K562 (cell line): ENCODE measurements at regions not wholly inside any gene's neighbourhood (a gene's known extent, or its start where the extent isn't known, plus 50 kb on each side); places are given as distances from the start of the nearest gene placed in this dataset.
A peak's percentile ranks its signal among the peaks of the same experiment; 100 is the strongest.

Experiments
- ATAC-seq: fragments of 200-7000 bp; cut with Tn5 transposase; 3 replicates; pipeline ENCODE4 v1.9.1; 2020; ENCODE audit warnings: moderate library complexity
- BruUV-seq: library from RNA; stranded (reverse); fragments of 400-500 nt; replicated peaks from 2 replicates; lab custom pipeline; 2021; lab: Mats Ljungman, UMichigan
- CTCF ChIA-PET: fragments of 300-600 bp; formaldehyde crosslinking; extraction: SDS; loops from one replicate; lab custom pipeline; 2021; ENCODE audit warnings: low intra/inter-chr PET ratio; lab: Yijun Ruan, JAX
- POLR2A ChIA-PET: fragments of 300-600, 350-650 bp; sonication (Branson Sonifier 250); formaldehyde crosslinking; extraction: SDS; loops from one replicate; lab custom pipeline; 2021; ENCODE audit warnings: antibody characterized with exemption, inconsistent platforms; lab: Yijun Ruan, JAX
- DNase-seq, 4 experiments: peaks; one replicate each; pipeline versions ENCODE4 v3.0.0 to v3.0.0-alpha.2; 2011 to 2018; ENCODE audit warnings: low spot score in 3 of 4, mixed read lengths in 3 of 4; ENCODE audit errors: extremely low read depth in 1 of 4
- FAIRE-seq: peaks from 2 replicates; lab custom pipeline; 2011; peaks lifted over from hg19 to GRCh38; lab: Jason Lieb, UNC
- H2AFZ ChIP-seq: 2 replicates; pipeline ENCODE4 v1.6.0; 2011; ENCODE audit warnings: low read depth, low read length, control low read depth, inconsistent platforms
- H3K27ac ChIP-seq: fragments of 200-600 bp; 3 replicates; pipeline ENCODE4 v1.8.0; 2011; ENCODE audit warnings: low read depth, mild to moderate bottlenecking, control low read depth, inconsistent platforms, low read length, moderate library complexity, mixed read lengths; ENCODE audit errors: extremely low read depth
- H3K27me3 ChIP-seq, 2 experiments: fragments of 300-600 bp in 1 of 2; 2 replicates in 1 of 2; 3 replicates in 1 of 2; pipeline versions ENCODE4 v1.6.0 to v1.8.0; 2011; ENCODE audit warnings: inconsistent platforms in 2 of 2, low read length in 2 of 2, mild to moderate bottlenecking in 1 of 2, mixed read lengths in 1 of 2, moderate library complexity in 1 of 2; ENCODE audit not compliant: control insufficient read depth in 2 of 2, insufficient read depth in 2 of 2
- H3K36me3 ChIP-seq: fragments of 300-600 bp; 3 replicates; pipeline ENCODE4 v1.8.0; 2011; ENCODE audit warnings: mild to moderate bottlenecking, low read length, inconsistent platforms; ENCODE audit not compliant: control insufficient read depth, insufficient read depth
- H3K4me1 ChIP-seq, 2 experiments: fragments of 200-600 bp in 1 of 2; replicated peaks in 1 of 2; 2 replicates in 1 of 2; 3 replicates in 1 of 2; pipeline versions ENCODE4 v1.5.1 to v1.8.0; 2011; ENCODE audit warnings: inconsistent platforms in 2 of 2, low read length in 2 of 2, mild to moderate bottlenecking in 1 of 2, mixed read lengths in 1 of 2, moderate library complexity in 1 of 2; ENCODE audit not compliant: control insufficient read depth in 2 of 2, insufficient read depth in 2 of 2
- H3K4me2 ChIP-seq: 2 replicates; pipeline ENCODE4 v1.6.1; 2011; ENCODE audit warnings: low read length, control low read depth, inconsistent platforms, mixed read lengths; ENCODE audit not compliant: insufficient read depth
- H3K4me3 ChIP-seq: fragments of 200-600 bp; sonication (generic), shearing (Covaris generic); 2 replicates; pipeline ENCODE4 v1.5.1; 2016; ENCODE audit warnings: control low read depth, inconsistent platforms
- H3K79me2 ChIP-seq: fragments of 200-600 bp; 3 replicates; pipeline ENCODE4 v1.8.0; 2011; ENCODE audit warnings: low read length, inconsistent platforms; ENCODE audit not compliant: control insufficient read depth, insufficient read depth
- H3K9ac ChIP-seq, 2 experiments: 2 replicates each; pipeline versions ENCODE4 v1.6.0 to v1.6.1; 2011; ENCODE audit warnings: low read depth in 2 of 2, low read length in 2 of 2, control low read depth in 1 of 2, inconsistent platforms in 1 of 2, mild to moderate bottlenecking in 1 of 2, mixed read lengths in 1 of 2; ENCODE audit not compliant: insufficient read depth in 1 of 2
- H3K9me1 ChIP-seq: one replicate; pipeline ENCODE4 v1.6.0; 2011; ENCODE audit warnings: inconsistent platforms, mild to moderate bottlenecking, low read length, moderate library complexity; ENCODE audit not compliant: control insufficient read depth, insufficient read depth
- H3K9me3 ChIP-seq: replicated peaks from 2 replicates; pipeline ENCODE4 v1.5.1; 2011; ENCODE audit warnings: low read depth, low read length, inconsistent platforms; ENCODE audit not compliant: control insufficient read depth, insufficient read depth
- H4K20me1 ChIP-seq: replicated peaks from 2 replicates; pipeline ENCODE4 v1.6.1; 2011; ENCODE audit warnings: low read length, inconsistent platforms, mixed read lengths; ENCODE audit not compliant: control insufficient read depth, insufficient read depth
- ARID1B ChIP-seq: fragments of 450-650 bp; IDR thresholded peaks from 2 replicates; pipeline ENCODE4 v1.6.1; 2016; ENCODE audit warnings: antibody characterized with exemption, mild to moderate bottlenecking, inconsistent platforms
- ETV5 ChIP-seq: sonication (generic); formaldehyde crosslinking; IDR thresholded peaks from 2 replicates; pipeline ENCODE4 v1.4.0; 2020; ENCODE audit warnings: low read depth, mild to moderate bottlenecking, missing genetic modification reagents
- FOXP1 ChIP-seq: sonication (generic); formaldehyde crosslinking; IDR thresholded peaks from 2 replicates; pipeline ENCODE4 v1.8.0; 2022; ENCODE audit warnings: mild to moderate bottlenecking, missing genetic modification reagents
- HDAC6 ChIP-seq: IDR thresholded peaks from 2 replicates; pipeline ENCODE4 v1.6.1; 2012; ENCODE audit warnings: low read depth, mild to moderate bottlenecking, control low read depth, inconsistent platforms, low read length, moderate library complexity
- L3MBTL2 ChIP-seq: fragments of 450-650 bp; IDR thresholded peaks from 2 replicates; pipeline ENCODE4 v1.6.1; 2016; ENCODE audit warnings: mild to moderate bottlenecking, moderate library complexity
- MAFK ChIP-seq: IDR thresholded peaks from 2 replicates; pipeline ENCODE4 v1.6.1; 2011; ENCODE audit warnings: low read length, improper control_type of control experiment
- MAZ ChIP-seq, 2 experiments: fragments of 450-650 bp in 1 of 2; sonication (generic) in 1 of 2; formaldehyde crosslinking; IDR thresholded peaks in 1 of 2; conservative IDR thresholded peaks in 1 of 2; 2 replicates each; pipeline versions ENCODE4 v1.4.0 to v1.5.0; 2020; ENCODE audit warnings: mild to moderate bottlenecking in 1 of 2, missing genetic modification reagents in 1 of 2
- TEAD2 ChIP-seq: fragments of 450-650 bp; IDR thresholded peaks from 2 replicates; pipeline ENCODE4 v1.6.1; 2016; ENCODE audit warnings: missing genetic modification characterization, control low read depth, missing compliant biosample characterization
- ZNF311 ChIP-seq: fragments of 250-450 bp; sonication (Bioruptor Pico); IDR thresholded peaks from 2 replicates; pipeline ENCODE4 v1.4.0; 2020; ENCODE audit warnings: mild to moderate bottlenecking, moderate library complexity
- WGBS: fragments of 100-300 bp; shearing (Covaris generic); methylation state at CpG from one replicate; pipeline ENCODE4 v1.1.6; 2016; ENCODE audit warnings: low coverage, mixed read lengths; ENCODE audit not compliant: insufficient coverage; ENCODE audit errors: missing lambda C conversion rate; 5-methylcytosine and 5-hydroxymethylcytosine counted together
- in situ Hi-C: fragments of 300-500 bp; cut with MboI; formaldehyde crosslinking; loops from 4 replicates; pipeline ENCODE4 v1.15.0; 2018; ENCODE audit warnings: inconsistent platforms, mixed read lengths
- intact Hi-C: fragments of 100-400 bp; cut with micrococcal nuclease; formaldehyde crosslinking; loops from 2 replicates; pipeline ENCODE4 v1.14.2; 2022
- TF ChIP-seq, protein P1 (sequence below): fragments of 450-650 bp; IDR thresholded peaks from 2 replicates; pipeline ENCODE4 v1.6.1; 2016; ENCODE audit warnings: antibody characterized with exemption
- TF ChIP-seq, protein P2 (sequence below): fragments of 450-650 bp; IDR thresholded peaks from 2 replicates; pipeline ENCODE4 v1.6.1; 2017; ENCODE audit warnings: antibody characterized with exemption, mild to moderate bottlenecking

DNA sequence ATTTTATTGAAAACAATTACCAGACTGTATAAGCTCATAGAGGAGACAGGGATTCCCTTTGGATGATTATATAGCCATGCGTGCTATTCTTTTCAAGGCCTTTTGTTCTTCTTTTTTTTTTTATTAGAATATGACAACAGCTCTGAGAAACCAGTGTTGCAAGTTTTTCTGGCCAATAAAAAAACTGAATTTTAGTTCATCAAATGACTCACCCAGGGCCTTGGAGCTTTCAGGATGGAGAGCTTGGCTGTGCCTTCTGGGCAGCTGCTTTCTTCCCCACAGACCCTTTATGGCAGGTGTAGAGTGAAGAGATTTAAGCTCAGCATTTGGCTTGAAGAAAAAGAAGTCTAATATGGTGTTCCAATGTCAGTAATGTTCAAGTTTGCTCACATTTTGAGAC is 497.9 kb upstream of the FANCL start:
- Histone ChIP-seq H3K4me1 (peaks cover 0 to 24% of the 10 kb centered on the region in 2 experiments; a peak in 4 of 5 replicates), H3K27ac (no peak overlapping the region), H3K4me3 (no peak overlapping the region), H2AFZ (no peak overlapping the region), H3K27me3 (no peaks in the 10 kb centered on the region), H3K9me3 (no peaks in the 10 kb centered on the region), H3K36me3 (no peaks in the 10 kb centered on the region), H3K4me2 (no peak overlapping the region), H3K9ac (no peak overlapping the region), H3K79me2 (no peaks in the 10 kb centered on the region), H3K9me1 (no peaks in the 10 kb centered on the region), H4K20me1 (no peaks in the 10 kb centered on the region)
- no peak for ATAC-seq
- in situ Hi-C loops, result no loop called here
- no peak for TF ChIP-seq ETV5 (CRISPR knock-in tag)
- no peak for TF ChIP-seq MAZ (CRISPR knock-in tag; conservative IDR thresholded peaks at IDR 0.05 in 1 of 2, IDR thresholded peaks at IDR 0.05 in 1 of 2)
- no peak for TF ChIP-seq HDAC6
- no peak for TF ChIP-seq ZNF311 (CRISPR knock-in tag)
- TF ChIP-seq FOXP1 (CRISPR knock-in tag), result no peak
- ChIA-PET POLR2A (interaction anchor here (0.6 to 1.1 kb wide), 2 partner anchors 15 to 250 kb away, joined by 3 read pairs; no protein-coding TSS in a partner anchor), CTCF (no interaction called here)
- DNase-seq, result no peak
- intact Hi-C loops, result no loop called here
- FAIRE-seq, result no peak
- BruUV-seq, result no TSS peak
- 100% methylated on average over 1 of the region's 1 CpG for WGBS

DNA sequence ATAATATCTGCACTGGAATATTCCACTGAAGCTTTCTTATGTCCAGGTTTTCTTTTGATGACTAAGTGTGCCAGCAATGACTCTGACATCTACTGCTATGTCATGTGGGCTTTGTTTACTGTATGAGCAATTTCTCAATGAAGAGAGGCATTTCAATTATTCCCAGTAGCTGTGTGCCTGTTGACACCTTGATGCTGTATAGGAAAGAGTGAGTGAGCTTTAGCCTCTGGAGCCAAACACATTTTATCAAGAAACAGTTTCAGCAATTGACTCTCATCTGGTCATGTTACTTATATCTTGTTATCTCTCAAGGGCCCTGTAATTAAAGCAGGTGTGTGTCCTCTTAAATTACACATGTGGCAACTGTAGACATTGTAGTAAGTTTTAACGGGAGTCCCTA is 493.2 kb upstream of the FANCL start:
- Histone ChIP-seq H3K4me3 (no peak overlapping the region), H3K79me2 (no peaks in the 10 kb centered on the region), H3K9me1 (no peaks in the 10 kb centered on the region), H3K36me3 (no peaks in the 10 kb centered on the region), H3K27ac (peak overlapping the region; percentile 42), H3K4me1 (peaks cover 0 to 59% of the 10 kb centered on the region in 2 experiments; a peak in 4 of 5 replicates), H3K4me2 (no peak overlapping the region), H4K20me1 (no peaks in the 10 kb centered on the region), H3K27me3 (no peaks in the 10 kb centered on the region), H2AFZ (peak overlapping the region; percentile 69), H3K9me3 (no peaks in the 10 kb centered on the region), H3K9ac (no peak overlapping the region)
- FAIRE-seq, result peak; percentile 51
- ATAC-seq, result peak; percentile 10; the same call in 1 of the 3 replicates
- ChIA-PET POLR2A (no interaction called here), CTCF (no interaction called here)
- peak in 1 of 4 experiments; percentile 35 for DNase-seq
- 0% methylated on average over 1 of the region's 1 CpG for WGBS
- no TSS peak for BruUV-seq
- intact Hi-C loops, result no loop called here
- in situ Hi-C loops, result no loop called here
- peak; percentile 54; the same call in 1 of the 2 replicates for TF ChIP-seq ARID1B
- 0 out of 2 replicates have a peak, but pooled peaks have one; percentile 13 for TF ChIP-seq MAFK
- peak; percentile 62; the same call in 1 of the 2 replicates for TF ChIP-seq L3MBTL2
- no peak for TF ChIP-seq TEAD2 (tag)
- TF ChIP-seq ZNF311 (CRISPR knock-in tag), result no peak
- TF ChIP-seq, protein P1, sequence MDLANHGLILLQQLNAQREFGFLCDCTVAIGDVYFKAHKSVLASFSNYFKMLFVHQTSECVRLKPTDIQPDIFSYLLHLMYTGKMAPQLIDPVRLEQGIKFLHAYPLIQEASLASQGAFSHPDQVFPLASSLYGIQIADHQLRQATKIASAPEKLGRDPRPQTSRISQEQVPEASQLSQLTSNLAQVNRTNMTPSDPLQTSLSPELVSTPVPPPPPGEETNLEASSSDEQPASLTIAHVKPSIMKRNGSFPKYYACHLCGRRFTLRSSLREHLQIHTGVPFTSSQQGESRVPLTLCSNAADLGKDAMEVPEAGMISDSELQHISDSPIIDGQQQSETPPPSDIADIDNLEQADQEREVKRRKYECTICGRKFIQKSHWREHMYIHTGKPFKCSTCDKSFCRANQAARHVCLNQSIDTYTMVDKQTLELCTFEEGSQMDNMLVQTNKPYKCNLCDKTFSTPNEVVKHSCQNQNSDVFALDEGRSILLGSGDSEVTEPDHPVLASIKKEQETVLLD, result no peak
- TF ChIP-seq, protein P2, sequence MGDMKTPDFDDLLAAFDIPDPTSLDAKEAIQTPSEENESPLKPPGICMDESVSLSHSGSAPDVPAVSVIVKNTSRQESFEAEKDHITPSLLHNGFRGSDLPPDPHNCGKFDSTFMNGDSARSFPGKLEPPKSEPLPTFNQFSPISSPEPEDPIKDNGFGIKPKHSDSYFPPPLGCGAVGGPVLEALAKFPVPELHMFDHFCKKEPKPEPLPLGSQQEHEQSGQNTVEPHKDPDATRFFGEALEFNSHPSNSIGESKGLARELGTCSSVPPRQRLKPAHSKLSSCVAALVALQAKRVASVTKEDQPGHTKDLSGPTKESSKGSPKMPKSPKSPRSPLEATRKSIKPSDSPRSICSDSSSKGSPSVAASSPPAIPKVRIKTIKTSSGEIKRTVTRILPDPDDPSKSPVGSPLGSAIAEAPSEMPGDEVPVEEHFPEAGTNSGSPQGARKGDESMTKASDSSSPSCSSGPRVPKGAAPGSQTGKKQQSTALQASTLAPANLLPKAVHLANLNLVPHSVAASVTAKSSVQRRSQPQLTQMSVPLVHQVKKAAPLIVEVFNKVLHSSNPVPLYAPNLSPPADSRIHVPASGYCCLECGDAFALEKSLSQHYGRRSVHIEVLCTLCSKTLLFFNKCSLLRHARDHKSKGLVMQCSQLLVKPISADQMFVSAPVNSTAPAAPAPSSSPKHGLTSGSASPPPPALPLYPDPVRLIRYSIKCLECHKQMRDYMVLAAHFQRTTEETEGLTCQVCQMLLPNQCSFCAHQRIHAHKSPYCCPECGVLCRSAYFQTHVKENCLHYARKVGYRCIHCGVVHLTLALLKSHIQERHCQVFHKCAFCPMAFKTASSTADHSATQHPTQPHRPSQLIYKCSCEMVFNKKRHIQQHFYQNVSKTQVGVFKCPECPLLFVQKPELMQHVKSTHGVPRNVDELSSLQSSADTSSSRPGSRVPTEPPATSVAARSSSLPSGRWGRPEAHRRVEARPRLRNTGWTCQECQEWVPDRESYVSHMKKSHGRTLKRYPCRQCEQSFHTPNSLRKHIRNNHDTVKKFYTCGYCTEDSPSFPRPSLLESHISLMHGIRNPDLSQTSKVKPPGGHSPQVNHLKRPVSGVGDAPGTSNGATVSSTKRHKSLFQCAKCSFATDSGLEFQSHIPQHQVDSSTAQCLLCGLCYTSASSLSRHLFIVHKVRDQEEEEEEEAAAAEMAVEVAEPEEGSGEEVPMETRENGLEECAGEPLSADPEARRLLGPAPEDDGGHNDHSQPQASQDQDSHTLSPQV, result peak; percentile 60
